HL-60/S4 (cell line): ENCODE measurements at regions not wholly inside any gene's neighbourhood (a gene's known extent, or its start where the extent isn't known, plus 50 kb on each side); places are given as distances from the start of the nearest gene placed in this dataset.
"Not testable (repeated sequence)": the region's sequence is repeated elsewhere in the genome, so short reads cannot be mapped to it uniquely, and the experiment has no call there.

ENCODE experiments used
- in situ Hi-C: fragments of 300-500 bp; cut with MboI; formaldehyde crosslinking; loops from 2 replicates; pipeline ENCODE4 v1.14.3; 2022; ENCODE audit warnings: low sequenced_read_pairs

DNA sequence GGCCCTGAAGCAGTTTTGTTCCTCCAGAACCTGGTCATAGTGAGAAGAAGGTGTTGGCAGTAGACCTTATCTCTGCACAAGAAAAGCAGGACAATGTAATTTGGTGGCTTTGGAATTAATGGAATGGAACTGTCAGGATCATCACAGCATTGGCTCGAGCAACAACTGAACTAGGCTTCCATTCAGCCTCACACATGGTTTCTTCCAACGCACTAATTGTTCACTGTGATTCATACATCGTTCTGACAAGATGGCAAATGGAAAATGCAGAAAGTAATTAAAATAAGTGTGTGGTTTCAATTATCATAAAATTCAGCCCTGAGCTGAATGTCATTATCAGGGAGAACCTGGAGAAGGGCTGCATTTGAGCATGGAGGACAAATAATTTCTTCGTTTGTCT is 80.6 kb downstream of the MFSD1 start:
- in situ Hi-C loops: no loop called here

DNA sequence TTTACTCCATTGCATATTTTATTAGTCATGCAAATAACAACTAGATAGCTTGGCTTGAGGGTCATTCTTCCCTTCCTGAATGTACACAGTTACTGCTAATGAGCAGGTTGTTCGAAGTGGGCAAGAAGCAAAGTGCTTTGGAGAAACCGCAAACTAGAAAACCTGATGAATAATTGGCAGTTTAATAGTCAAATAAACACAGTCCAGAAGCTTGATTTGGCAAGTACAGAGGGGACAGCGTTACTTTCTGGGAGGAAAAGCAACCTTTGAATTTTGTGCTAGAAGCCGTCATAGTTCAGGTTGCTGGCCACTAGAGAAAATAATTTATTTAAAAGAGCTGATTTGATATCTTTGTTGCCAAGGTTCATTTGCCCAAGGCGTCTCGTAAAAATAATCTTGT is 94.9 kb downstream of the MFSD1 start:
- in situ Hi-C loops: no loop called here

DNA sequence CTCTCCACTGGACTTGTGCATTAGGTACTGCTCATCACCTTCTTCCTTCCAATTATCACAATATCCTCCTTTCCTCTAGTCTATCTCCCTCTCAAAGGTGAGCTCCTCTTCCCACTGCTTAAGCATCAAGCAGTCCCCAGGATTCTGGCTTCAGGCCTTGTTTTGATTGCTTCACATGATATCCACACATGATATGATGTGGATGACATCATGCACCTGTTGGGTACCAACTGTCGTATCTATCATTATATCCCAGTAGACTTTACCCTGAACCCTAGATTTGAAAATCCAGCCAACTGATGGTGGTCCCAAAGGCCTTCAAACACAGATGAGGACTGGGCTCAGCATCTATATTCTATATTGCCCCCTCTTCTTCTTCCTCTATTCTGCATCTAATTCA is 104.9 kb downstream of the MFSD1 start:
- in situ Hi-C loops: no loop called here

DNA sequence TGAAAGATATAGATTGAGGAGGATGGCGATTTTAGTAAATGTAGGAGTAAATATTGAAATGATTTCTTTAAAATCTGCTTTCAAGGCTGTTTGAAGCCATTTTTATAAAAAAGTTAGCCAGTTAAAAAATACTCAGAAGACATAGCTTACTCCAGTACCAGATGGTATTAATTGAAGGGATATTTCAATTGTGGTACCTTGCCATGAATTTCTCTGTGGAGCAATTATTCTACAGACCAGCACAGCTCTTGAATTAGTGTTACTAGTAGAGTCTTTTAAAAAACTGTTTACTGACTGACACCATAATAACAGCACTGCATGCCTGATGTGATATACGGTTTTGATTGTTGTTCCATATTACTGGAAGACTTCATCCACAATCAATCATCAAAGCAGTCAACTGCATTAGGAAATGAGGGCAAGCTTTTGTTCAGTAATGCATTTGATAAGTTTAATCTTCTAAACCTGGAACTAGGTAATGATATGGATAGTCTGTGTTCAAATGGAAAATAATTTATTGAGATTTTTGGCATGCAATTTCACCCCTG is 106.4 kb downstream of the MFSD1 start:
- in situ Hi-C loops: no loop called here

DNA sequence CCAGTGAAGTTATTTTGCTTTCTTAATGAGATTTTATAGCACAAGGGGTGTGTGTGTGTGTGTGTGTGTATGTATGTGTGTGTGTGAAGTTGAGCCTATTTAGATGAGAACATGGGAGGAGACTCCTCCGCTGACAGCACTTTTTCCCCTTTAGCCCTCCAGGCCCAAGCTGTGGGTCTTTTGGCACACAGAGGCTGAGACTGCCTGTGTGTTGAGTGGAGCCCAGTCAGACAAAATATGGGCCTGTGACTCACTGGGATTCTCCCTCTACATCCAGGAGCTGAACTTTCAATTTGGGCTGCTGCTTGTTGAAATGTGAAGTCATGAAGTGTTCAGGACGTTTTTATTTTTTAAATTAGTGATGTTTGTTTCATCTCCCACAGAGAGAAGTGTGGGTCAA is 108.0 kb downstream of the MFSD1 start:
- in situ Hi-C loops: no loop called here

DNA sequence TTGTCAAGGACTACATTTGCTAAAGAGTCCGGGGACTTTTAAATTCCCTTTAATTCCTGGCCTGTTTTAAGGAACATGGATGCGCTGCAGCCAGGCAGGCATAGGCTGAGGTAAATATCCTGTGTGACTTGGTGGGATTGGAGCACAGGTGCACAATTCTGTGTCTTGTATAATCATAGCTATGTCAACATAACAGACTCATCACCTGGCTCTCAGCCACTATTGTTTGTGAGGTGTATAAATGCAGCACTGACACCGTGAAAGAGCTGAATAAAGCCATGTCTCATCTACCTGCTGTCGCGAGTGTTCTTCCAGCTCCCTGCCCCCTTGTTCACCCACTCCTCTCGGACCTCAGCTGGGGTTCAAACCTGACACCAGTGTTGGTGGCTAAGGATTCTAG is 109.7 kb downstream of the MFSD1 start:
- in situ Hi-C loops: no loop called here

DNA sequence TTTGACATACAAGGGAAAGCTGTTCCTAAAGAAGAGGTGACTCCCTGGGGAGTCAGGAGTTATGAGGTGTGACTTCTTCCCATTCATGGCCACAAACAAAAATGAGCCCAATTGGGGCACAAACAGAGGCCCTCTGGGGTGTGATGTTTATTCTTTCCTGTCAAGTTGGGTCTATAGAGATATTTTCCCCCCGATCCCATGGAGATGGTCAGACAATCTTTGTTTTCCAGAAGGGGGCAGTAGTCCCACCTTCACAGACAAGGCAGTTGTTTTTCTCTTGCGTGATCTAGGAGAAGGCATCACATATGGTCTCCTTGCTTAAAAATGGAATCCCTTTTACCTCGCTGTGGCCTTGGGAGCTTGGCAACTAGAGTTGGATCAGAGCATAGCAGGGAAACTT is 110.3 kb downstream of the MFSD1 start:
- in situ Hi-C loops: no loop called here

DNA sequence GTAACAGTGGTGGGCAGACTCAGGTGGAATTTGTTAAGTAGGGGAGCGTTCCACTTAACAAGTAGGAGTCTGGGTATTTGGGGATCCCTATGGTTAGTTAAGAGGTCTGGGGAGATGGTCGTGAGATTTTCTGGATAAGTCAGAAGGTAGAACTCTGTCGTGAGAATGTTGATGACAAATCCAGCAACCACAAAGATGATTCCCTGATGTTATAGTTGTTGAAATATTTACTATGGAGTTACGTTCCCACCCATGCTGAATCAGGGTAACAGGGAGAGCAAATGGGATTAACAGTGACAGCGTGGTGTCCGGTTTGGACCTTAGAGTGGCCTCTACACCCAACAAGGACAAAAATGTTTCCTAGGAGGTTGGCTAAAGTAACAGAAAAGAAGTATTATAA is 110.8 kb downstream of the MFSD1 start:
- in situ Hi-C loops: no loop called here

DNA sequence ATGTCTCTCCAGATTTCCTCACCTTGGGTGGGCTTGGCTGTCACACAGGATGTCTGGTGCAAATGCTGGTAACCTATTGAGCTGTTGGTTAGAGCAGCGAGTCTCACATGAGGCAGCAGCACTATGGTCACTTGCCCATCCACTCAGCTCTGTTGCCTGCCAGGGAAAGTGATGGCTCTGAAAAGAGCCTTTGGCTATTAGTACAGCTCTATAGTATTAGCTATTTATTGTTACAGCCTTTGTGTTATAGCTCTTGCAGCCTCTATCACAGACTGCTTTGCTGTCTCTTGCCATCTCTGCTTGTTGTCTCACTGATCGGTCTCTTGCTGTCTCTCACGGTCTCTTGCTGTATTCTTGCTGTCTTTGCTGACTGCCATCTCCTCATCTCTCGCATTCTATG is 114.3 kb downstream of the MFSD1 start:
- in situ Hi-C loops: no loop called here

DNA sequence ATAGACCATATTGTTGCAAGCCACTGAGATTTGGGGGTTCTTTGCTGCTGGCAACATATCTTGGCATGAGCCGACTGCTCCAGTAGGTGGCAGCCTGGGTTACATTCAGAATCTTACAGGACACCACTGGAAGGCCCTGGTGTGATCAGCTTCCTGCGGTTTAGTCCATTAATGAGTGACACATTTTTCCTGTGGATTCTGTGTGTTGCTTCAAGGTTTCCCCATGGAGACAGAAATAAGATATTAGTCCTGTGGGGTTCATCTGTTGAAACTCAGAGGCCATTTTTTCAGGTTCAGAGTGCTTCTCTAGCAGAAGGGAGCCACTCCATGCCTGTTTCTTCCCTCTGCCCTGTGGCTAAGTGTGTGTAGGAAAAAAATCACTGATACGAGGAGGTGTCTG is 116.2 kb downstream of the MFSD1 start:
- in situ Hi-C loops: no loop called here

DNA sequence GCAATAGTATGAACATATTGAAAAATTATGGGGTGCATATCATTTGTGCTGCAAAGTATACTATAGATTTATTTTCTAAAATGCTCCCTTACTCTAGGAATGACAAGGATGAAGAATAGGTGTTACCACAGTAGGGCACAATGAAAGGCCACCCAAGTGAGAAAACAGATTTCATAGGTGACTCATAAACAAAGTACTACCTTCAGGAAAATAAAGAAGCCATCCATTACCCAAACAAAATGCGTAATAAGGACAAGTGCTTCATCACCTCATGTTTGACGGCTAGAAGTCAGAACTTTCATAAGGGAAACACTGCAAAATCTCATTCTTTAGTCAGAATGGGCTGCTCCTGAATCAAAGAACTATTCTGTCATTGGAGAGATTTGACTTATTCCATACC is 116.6 kb downstream of the MFSD1 start:
- in situ Hi-C loops: no loop called here

DNA sequence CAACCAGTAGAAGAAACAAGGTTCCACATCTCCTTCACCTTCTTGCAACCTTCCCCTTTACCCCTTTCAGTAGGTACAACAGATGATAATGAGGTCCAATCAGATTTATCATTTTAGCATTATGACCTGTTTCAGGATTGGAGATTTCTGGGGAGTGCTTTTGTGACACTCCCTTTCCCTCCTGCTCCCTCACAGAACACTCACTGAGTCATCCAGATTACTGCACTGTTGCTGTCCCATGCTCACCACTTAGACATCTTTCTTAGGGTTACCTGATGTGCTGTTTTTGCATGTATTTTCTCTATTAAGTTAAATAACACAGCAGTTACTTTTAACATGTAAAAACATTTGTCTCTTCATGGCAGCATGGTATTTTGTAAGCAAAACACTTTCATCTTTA is 118.5 kb downstream of the MFSD1 start:
- in situ Hi-C loops: no loop called here

DNA sequence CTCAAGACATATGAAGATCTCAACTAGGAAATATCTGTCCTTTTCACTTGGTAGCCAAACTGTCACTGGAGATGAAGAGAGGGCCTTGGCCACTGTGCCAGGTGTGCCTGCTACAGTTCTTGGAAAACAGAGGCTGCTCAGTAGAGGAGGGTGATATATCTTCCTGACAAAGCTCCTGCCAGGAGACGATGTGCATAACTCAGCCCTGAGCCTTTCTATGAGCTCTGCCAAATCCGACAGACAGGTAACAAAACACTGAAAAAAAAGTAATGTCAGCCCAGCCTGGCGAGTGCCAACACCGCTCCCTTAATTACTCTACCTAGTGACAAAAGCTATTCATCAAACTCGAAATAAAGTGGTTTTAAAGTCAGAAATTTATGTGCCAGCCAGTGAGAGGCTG is 123.2 kb downstream of the MFSD1 start:
- in situ Hi-C loops: no loop called here

DNA sequence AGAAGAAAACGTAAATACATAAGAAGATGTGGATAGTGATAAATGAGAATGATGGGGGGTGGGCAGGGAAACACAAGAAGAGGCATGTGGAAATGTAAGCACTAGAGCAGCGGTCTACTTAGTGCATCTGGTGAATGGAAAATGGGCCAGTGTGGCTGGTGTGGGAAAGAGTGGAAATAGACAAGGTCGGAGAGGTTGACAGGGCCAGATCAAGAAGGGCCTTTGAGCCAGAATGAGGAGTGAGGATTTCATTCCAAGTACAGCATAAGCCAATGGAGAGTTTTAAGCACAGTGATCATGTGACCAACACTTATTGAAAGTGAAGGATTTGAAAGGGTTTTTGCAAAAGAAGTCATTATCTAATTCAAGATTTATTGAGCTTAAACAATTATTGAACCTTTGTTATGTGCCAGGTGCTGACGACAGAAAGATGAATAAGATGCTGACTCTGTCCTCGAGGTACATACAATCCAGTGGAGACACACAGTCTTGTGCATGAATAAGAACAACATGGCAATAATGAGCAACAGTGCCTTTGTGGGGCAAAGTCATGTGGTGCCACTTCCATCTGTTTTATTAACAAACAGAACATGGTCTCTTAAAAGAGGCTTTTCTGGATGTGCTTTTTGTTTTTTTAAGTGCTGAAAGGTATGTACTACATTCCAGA is 124.1 kb downstream of the MFSD1 start:
- in situ Hi-C loops: no loop called here

DNA sequence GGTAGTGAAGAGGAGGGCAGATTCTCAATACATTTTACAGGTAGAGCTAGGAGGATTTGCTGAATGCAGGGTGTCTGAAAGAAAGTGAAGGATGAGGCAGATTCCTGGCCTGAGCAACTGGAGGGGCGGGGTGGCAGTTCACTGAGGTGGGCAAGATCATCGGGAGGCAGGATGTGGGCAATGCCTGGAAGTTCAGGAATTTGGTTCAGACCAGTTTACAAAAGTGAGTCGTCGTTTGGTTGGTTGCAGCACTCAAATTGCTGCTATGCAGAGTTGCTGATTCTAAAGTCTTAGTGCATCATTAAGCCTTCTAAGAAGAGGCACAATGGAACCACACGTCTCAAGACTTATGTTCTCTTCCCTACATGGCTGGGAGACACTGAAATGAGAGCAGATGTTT is 134.0 kb downstream of the MFSD1 start:
- in situ Hi-C loops: no loop called here

DNA sequence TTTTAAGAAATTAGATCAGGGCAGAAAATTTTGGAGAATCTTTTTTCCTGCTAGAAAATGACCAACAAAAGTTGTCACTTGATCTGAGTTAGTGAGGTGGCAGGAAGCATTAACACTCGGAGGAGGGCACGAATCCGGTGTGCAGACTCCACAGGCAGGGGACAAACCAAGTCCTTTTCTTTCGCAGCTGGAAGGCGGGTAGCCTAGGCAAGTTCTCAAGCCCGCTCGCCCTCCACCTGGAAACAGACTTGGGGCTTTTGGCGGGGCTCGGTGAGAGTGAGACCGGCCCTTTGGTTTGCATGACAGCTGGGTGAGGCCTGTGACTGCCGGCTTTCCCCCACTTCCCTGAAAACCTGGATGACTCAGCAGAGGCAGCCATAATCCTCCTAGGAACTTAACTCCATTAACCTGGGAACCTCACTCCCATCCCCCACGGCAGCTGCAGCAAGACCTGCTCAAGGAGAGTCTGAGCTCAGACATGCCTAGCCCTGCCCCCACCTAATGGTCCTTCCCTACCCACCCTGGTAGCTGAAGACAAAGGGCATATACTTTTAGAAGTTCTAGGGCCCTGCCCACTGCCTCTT is 134.8 kb downstream of the MFSD1 start:
- in situ Hi-C loops: no loop called here

DNA sequence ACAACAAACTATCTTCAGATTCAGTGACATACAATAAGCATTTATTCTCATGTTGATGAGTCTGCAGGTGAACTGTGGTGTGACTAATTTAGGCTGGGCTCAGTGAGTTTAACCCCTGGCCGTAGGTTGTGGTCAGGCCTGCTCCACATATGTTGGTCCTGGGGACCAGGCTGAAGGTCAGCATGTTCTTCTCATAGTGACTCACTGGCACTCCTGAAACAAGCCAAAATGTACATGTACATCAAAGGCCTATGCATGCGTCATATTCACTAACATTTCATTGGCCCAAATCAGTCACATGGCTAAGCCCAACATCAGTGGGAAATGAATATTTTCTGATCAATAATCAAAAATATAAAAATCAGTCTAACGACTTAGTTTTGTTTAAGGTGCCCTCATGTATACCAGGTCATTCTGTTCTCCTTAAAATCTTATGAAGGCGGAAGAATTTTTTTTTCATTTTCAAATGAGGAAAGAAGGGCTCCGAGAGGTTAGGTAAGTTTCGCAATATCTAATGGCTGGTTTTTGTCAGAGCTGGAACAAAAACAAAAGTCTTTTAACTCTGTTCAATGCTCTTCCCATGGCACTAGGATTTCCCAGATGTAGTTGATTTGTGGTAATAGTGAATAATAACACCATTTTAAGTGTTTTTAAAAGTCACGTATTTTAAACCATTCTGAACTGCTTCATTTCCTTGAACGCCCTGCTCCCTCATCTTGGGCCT is 148.5 kb downstream of the MFSD1 start:
- in situ Hi-C loops: no loop called here

DNA sequence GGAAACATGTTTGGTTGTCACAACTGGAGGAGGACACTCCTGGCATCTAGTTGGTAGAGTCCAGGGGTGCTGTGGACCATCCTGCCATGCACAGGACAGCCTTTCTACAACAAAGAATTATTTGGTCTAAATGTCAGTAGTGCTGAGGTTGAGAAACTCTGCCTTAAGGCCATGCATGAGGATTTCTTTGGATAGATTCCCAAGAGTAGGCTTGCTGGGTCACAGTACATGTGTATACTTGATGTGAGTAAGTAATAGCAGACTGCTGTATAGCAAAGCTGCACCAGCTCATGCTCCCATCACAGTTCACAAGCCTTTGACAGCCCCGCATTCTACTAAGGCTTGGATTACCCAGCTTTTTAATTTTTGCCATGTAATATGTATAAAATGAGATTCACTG is 151.3 kb downstream of the MFSD1 start:
- in situ Hi-C loops: no loop called here

DNA sequence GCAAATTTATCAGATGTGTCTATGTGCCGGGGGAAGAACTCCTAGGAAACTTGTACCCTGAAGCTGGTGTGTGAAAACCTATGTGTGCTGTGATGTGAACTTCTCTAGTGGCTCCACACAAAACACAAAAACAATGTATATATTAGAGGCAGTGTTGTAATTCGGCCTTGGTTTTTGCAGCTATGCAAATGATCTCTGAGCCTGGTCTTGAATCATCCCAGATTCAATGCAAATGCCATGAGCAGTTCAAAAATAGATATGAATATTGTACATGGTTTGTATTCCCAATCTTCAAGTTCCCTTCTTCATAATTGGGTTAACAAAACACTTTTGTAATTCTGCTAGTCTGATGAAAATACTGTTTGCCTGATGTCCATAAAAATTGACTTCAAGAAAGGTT is 152.6 kb downstream of the MFSD1 start:
- in situ Hi-C loops: no loop called here

DNA sequence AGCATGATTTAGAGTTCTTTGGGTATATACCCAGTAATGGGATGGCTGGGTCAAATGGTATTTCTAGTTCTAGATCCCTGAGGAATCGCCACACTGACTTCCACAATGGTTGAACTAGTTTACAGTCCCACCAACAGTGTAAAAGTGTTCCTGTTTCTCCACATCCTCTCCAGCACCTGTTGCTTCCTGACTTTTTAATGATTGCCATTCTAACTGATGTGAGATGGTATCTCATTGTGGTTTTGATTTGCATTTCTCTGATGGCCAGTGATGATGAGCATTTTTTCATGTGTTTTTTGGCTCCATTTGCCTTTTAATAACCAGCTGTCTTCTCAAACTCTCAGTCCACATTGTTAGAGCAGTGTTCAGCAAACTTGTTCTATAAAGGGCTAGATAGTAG is 155.9 kb downstream of the MFSD1 start:
- in situ Hi-C loops: not testable (repeated sequence)

DNA sequence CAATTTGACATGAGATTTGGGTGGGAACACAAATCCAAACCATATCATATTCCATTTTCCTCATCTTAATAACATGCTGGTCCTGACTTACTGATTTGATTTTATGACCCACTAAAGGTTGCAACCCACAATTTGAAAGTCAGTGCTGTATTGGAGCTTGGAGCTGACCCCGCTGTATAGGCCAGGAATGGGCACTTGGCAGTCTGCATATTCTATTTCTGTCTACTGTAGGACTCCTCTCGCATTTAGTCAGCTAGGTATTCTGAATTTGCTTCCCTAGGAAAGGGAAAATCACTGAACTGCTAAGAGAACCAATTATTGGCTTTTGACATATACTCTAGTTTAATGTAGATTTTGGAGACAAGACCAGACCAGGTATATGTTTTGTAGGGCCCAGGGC is 157.0 kb downstream of the MFSD1 start:
- in situ Hi-C loops: no loop called here

DNA sequence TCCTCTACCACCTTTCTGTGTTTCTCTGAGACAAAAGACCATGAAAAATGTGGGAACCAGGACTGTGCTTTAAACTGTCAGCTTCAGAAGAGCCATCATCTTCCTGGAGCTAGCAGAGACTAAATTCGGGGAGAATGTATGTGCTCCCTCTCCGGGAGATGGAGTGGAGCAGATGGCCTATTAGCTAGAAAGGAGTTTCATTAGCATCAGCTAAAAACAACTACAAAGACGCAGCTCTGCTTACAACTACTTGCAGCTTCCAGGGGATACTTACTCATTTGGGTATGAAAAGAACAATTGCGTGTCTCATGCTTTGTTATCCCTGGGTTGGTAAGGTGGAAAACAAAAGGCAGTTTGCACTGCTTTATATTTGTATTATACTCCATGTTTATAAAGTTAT is 159.6 kb downstream of the MFSD1 start:
- in situ Hi-C loops: no loop called here
